ENCODE measurements at regions not wholly inside any gene's neighbourhood (a gene's known extent, or its start where the extent isn't known, plus 50 kb on each side); places are given as distances from the start of the nearest gene placed in this dataset.

DNA sequence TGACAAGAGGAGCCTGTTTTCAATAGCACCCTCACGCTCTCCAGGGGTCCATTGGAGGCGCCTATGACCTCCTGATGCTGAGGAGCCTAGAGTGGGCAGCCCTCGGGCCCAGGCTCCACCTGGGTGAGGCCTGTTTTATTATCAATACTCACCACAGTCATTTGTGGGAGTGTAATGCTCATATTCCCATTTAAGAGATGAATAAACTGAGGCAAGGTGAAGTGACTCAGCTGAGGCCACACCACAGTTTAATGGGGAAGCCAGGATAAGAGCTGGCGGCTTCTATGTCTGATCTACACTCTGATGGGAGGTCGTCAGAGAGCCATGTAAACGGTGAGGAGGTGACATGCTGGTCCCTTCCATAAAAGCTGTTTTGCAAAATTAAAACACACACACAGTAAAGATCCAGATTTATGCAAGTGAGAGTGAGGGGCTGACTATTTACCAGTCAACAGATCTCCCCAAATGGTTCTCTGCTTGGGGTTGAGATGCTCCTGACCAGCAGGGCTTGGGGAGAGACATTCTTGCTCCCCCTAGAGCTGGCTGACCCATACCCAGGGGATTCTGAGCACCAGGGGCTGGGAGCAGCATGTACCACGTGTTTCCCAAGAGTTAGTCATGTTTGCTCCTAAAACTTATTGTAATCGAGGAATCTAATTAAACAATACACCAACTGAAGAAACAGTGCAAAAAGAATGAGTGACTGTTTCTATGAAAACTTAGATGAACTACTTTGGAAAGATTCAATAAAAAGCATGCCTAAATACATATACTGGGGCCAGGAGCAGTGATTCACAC lies 81.0 kb upstream of the INSIG1 start:
- DNase-seq (ENCODE audit: low spot score) = no peak

DNA sequence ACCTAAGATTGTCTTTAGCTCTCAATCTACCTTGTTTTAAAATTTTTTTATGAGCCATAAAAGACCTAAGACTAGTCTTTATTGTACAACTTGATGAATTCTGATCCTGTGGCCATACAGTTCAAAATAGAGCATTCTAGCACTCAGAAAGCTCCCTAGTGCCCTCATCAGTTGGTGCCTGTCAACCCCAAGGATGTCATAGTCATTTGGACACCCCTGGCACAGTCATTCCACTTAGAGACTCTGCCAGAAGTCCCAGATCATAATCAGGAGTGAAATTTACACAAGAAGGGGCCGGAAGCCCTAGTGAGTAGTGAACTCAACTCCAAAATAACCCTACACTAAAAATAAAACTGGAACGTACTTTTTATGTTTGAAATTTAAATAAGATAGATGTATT lies 80.0 kb upstream of the INSIG1 start:
- no peak for DNase-seq (ENCODE audit: low spot score)

DNA sequence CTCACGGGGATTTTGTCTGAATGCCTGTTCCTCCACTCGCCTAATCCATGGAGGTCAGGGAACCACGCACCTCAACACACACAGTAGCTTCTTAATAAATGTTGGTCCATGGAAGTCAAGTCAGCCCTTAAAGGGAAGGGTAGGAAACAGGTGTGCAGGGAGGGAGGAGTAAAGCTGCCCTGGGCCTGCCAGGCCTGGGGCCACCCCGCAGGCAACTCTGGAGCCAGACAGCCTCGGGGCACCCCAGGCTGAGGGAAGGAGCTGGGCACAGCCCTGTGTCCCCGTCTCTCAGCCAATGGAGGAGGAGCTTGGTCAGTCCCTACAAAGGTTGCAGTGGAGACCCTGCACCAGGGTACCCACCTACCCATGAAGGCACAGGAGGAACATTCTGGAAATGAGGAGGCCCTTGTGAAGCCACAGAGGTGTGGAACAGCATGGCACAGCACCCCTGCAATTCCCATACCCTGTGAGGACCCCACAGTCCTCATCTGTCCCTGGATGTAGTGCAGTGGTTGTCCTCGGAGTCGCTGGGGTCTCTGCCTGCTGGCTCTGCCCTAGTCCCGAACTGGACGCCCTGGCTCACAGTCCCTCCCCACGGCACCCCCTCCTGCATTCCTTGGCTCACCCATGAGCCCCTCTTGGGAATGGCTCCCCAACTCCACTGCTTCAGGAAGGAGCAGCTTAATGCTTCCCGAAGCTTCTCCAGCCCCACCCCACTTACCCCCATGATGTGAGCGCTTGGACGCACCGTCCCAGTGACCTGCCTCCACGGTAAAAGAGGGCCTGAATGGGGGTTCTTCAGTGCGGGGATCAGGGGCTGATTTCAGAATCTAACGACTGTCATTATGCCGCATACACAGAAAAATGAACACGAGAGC lies 79.2 kb upstream of the INSIG1 start:
- DNase-seq (ENCODE audit: low spot score) = no peak

DNA sequence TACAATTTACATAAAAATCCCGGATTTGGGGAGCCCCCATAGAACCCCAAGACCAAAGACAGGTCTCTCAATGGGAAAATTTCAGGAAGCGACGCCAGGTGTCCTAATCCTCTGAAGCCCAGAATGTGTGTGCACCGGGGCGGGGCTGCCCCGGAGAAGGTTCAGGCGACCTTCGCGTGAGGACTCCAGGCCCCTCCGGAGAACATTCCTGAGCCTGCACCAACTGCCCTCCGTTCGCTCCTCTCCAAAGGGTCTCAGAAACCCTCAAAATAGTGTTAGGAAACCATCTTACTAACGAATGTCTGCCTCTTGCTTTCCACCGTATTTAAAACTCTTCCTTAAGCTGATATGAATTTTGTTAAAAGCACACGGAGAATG lies 78.5 kb upstream of the INSIG1 start:
- DNase-seq (ENCODE audit: low spot score) = no peak

DNA sequence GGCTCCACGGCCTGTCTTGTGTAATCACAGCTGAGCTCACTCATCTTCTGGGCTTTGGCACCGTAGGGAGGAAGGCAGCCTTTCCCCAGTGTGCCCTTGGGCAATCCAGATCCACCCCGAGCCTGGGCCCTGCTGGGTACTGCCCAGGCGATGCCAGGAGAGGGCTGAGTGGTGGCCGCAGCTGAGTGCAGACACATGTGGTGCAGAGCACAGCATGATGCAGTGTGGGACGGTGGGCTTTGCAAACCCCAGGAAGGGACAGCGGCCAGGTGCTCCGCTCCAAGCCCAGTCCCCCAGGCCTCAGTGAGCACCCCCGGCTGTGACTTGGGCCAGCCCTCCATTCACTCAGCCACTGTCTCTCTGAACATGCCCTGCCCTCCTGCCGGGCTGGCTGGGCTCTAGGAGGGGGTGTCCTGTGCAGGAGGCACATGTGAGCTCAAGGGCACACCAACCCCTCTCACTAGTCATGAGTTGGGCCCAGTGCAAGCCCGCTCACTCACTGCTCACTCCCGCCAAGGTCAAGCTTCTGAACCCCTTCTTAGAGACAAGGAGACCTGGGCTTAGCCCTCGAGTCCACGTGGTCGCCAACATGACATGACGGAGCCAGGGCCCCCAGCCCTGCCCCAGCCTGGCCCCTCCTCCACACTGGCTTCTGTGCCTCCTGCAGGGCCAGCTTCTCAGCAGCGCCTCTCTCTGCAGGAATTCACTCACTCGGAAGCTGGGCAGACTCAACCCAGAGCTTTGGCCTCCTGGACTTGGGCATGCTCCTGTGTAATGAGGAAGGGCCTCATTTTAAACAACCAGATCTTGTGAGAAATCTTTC lies 77.5 kb upstream of the INSIG1 start:
- DNase-seq (ENCODE audit: low spot score) = no peak

DNA sequence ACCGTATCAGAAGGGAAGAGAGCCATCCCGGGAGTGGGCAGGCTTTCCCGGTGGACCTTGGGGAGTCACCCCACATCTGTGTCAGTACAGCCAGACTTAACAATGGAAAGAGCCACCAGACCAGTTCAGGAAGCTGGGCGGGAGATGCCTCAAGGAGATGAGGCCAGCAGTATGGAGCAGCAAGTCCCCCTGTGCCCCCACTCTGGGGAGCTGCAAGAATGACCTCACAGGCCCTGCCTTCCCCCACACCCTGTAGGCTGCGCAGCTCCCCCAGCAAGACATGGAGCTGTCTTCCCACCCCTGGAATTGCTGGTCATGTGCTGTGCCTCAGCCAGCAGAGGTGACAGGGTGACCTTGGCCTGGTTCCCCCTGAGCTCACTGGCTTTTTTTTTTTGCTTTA lies 76.8 kb upstream of the INSIG1 start:
- DNase-seq (ENCODE audit: low spot score) = no peak

DNA sequence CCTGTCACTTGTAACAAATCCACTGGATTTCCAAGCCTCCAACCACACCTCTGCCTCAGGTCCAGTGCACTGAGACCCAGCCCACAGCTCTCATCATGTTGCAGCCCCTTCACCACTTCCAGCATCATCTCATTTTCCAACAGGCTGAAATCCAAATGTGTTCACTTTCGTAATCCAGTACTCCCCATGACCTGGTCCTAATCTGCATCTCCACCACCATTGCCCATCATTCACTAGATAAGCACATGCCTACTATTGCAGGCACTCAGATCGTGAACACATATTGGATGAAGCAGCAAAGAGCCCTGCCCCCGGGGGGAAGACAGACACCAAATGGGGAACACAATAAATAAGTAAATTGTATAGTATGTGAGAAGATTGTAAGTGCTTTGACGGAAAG lies 76.1 kb upstream of the INSIG1 start:
- no peak for DNase-seq (ENCODE audit: low spot score)

DNA sequence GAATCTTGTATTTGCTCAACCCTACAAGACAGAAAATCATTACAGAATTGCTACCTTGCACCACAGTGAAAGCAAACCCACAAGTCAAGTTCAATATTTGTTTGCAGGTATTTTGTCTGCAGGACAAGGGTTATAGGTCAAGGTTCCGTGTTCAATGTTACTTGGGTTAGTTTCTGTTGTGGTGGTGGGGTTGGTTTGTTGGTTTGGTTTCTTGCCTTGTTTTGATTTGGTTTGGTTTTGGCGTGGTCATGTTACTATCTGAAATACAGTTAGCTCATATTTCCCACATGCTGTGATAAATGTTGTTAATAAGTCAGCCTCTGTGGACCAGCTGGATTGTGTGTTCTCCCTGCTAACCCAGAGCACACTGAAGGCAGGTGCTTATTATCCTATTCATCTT lies 75.6 kb upstream of the INSIG1 start:
- DNase-seq (ENCODE audit: low spot score) = no peak

DNA sequence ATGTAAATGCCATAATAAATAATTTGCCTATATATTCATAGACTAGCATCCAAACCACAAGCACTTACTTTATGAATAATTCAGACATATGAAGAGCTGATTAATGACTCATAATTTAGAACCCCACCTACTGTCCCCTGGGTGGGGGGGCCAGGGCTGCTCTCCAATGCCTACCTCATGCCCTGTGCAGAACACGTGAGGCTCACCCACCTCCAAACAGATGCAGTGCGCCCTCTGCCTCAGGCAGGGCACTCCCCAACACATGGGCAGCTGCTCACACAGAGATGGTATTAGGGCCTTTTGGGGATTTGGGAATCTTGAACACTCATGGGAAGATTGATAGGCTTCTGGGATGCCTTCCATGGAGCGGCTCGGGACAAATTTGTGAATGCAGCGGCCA lies 75.1 kb upstream of the INSIG1 start:
- DNase-seq (ENCODE audit: low spot score) = no peak

DNA sequence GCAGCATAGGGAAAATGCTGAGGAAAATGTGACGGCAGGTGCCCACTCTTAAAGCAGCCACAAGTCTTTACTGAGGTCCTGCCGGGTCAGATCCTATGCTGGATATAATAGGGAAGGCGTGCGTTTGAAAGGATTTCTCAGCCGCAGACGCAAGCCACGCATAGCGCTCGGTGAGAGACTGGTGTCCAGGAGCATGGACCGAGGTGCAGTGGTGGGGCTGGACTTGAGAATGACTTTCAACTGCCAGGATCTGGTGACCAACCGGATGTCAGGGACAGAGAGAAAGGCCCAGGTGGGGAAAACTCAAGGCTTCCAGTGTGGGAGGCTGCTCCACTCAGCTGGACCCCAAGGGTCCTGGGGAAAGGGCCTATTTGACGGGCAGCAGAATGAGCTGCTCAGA lies 74.7 kb upstream of the INSIG1 start:
- DNase-seq (ENCODE audit: low spot score) = no peak

DNA sequence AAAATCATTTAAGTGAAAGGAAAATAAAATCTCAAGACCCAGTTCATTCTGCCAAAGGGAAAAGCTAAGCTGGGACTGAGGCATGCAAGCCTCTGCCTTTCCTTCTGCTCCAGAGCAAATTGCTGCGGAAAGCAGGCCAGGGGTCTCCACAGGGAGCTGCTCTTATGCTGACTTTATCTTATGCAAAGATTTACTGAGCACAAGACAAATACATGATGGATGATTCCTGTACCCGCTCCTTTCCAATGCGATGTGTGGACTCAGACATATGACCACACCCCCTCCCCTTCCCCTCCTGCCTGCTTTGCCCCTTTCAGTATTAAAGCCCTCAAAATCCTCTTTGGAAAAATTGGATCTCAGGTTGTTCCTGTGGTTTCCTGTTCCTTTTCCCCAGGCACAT lies 74.2 kb upstream of the INSIG1 start:
- DNase-seq (ENCODE audit: low spot score) = no peak

DNA sequence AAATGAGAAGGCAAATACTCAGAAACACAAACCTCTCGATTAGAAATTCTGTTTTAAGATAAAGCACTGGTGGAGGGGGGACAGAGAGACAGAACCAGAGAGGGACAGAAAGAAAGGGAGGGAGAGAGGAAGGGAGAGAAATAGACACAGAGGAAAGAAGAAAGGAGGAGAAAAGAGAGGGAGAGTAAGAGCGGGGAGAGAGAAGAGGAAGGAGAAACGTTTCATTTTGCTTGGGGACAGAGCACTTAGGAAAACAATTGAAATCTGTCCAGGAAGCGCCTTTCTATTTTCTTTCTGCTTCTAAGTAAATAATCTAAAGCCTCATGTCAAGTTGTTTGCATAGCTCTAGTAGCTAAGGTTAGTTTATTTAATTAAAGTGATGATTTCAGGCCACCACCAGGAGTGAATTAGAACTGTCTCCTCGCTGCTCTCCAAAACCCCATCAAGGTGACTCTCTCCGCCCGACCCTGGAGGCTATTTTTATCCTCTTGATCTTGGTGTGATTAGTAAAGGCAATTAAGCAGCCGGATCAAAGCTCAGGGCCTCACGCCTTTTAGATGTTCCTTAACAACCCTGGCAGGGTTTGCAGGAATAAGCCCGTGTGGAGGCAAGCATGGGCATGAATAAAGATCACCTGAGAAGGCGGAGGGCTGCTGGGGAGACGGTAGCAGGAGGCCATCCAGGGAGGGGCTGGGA lies 73.4 kb upstream of the INSIG1 start:
- no peak for DNase-seq (ENCODE audit: low spot score)

DNA sequence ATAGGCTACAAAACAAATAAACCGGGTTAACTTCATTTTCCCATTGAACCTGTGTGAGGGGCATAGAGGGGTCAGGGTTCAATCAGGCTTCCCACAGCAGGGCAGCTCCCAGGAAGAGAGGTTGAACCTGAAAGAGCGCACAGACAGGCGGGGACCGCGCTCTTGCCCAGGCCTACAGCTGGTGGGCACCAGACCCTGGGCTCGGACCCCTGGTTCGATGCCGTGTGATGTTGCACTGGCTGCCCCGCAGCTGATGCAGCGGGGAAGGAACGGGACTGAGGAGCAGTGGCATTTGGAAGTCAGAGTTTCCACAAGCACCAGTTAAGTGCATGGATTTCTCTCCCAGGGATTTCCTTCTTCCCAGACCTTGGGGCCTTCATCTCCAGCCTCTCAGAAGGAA lies 72.6 kb upstream of the INSIG1 start:
- no peak for DNase-seq (ENCODE audit: low spot score)

DNA sequence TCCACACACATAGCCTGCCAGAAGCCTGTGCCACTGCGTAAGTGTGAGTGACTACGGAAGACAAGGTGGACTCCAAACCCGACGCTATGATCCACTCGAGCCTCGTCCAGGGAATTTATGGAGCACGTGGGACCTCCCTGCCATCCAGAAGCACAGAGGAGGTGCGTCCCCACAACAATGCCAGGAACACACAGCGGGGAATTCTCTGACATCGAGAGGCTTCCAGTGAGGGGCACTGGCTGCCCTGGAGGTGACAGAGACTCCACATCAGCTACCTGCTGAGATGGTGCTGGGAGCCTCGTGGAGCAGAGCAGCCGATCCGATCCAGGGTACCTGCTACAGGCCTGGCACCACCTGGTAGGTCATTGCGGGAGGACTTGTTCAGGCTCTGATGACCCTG lies 72.2 kb upstream of the INSIG1 start:
- DNase-seq (ENCODE audit: low spot score) = no peak

DNA sequence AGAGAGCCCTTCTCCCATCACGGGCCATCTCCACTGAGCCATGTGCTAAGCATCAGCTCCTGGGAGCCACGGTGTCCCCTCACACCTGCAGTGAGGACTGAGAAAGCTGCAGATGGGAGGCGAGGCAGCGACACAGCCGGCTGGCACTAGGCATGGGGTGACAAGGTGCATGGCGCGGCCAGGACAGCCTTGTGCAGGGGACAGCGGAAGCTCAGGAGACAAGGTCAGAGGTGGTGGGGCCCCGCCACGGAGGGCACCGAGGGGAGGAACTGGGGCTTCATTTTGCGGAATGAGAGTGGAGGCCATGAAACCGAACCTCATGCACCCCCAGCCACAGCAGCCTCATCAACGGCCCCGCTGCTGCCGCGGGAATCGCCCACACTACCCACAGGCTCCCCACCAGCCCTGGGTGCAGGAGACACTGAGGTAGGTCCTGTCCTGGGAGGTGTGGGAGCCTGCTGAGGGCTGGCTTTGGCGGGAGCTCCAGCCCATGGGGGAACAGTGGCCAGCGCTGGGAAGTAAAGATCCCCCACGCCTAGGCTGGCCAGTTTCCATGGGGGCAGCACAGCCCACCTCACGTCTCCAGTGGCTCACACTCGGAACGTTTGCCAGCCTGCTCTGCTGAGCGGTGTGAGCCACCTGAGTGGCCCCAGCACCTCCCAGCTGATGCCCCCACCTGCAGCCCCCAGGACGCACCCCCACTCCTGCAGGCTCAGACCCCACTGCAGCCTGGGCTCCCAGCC lies 71.2 kb upstream of the INSIG1 start:
- DNase-seq (ENCODE audit: low spot score) = no peak

DNA sequence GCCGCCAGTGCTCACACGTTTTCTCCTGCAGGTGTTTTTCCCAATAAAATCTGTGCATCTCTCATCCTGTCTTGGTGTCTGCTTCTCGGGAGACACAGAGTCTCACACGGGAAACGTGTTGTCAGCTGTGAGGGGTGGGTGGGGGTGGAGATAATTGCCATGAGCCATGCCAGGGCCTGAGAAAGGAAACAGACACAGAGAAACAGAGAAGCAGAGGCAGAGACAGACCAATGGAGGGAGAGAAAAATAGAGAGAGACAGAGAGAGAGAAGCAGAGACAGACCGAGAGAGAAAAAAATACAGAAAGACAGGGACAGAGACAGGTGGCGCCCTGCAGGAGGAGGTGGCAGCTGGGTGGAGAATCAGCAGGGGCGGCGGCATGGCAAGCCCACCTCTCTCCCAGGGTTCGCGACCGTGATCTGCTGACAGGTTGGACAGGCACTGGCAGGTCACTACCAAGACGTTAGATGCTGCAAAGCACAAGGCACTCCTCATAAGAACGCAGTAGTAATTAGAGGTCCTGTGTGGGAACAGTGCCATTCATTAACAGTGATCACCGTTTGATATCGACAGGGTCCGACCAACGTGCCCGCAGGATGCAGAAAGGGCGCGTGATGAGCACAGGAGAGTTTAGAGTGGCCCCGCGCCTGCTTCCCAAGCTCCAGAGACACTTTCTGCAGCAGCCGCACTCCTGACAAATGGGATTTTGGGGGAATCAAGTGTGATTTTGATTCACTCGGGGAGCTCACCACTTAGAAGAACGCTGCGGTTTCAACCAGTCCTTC lies 70.5 kb upstream of the INSIG1 start:
- DNase-seq (ENCODE audit: low spot score) = no peak

DNA sequence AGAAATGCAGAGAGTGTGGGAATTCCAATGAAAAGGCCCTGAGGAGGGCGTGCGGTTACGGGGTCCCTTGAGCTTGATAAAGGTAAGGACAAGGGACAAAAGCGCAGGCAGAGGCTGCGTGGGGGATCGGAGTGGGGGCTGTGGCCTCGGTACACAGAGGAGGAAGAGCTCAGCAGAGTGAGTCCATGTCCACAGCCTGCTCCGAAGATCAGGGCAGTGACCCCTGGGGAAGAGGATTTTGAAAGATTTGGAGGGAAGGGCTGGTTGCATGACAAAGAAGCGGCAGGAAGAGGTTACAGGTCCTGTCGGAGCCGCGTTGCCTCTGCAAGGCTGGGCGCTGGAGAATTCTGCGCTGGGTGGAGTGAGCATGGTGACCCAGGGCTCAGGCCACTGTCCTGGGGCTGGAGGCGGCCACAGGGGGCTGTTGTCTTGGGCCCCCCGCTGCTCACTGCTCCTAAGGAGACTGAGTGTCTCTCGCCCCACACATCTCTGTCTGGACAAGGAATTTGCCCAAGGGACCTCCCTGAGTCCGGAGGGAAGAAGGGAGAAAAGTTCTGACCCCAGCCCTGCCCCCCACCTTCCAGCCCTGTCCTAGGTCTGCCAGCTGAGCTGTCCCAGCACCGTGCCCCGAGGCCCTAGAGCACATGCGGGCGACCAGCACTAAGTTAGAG lies 69.8 kb upstream of the INSIG1 start:
- no peak for DNase-seq (ENCODE audit: low spot score)

DNA sequence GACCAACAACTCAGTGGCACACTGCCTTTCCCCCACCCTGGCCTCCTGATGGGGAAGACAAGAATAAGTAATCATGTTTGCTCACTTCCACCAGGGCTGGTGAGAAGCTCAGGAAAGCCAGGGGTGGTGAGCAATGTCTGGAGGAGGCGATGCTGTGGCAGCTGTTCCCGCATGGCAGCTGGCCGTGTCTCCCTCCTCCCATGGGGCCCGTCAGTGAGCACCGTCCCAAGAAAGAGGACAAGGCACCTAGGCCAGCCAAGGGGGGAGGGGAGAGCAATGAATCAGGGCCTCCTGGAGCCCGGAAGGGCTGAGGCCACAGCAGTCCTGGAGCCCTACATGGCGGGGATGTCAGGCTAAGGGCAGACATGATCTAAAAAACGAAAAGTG lies 69.2 kb upstream of the INSIG1 start:
- DNase-seq (ENCODE audit: low spot score) = no peak

DNA sequence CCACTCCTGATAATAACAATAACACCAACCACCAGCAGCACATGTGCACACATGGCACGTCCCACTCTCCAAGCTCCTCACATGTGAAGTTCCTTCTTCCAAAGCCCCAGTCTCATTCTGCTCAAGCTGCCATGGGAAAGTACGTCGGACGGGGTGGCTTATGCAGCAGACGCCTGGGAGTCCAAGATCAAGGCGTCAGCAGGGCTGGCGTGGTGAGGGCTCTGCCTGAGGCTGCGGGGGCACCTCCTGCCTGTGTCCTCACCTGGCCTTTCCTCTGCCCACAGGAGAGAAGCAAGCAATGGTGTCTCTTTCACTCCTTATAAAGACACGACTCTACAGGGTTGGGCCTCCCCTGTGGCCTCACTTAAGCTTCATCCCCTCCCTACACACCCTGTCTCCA lies 68.8 kb upstream of the INSIG1 start:
- DNase-seq (ENCODE audit: low spot score) = no peak

DNA sequence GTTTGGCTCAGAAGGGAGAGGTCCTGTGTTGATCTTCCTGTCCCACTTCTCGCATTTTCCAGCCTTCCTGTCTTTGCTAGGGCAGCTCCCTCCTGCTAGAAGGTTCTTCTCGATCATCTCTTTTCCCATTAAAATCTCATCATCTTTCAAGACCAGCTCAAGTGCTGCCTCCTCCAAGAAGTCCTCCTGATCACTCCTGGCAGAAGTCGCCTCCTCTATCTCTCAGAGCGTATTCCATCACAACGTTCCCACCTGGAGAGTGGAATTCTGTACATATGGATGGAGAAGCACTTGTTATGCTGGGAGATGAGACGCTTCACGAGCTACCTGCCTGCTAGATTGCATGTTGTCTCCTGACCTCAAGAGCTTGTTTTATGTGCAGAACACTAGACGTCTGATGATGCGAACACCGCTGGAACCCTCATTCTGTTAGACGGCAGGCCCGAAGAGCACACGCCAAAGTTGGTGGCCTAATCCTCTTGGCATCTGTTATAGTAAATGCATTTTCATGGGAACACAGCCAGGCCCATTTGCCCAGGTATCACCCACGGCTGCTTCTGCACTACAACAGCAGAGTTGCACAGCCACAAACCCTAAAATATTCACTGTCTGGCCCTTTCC lies 68.0 kb upstream of the INSIG1 start:
- no peak for DNase-seq (ENCODE audit: low spot score)
